Keratinocyte (primary cell): ENCODE measurements at regions not wholly inside any gene's neighbourhood (a gene's known extent, or its start where the extent isn't known, plus 50 kb on each side); places are given as distances from the start of the nearest gene placed in this dataset.

Experiments used
- DNase-seq: peaks from one replicate; pipeline ENCODE4 v3.0.0-alpha.2; 2011; ENCODE audit warnings: low read depth, missing footprints, low spot score
- FAIRE-seq: peaks from 2 replicates; lab custom pipeline; 2011; peaks lifted over from hg19 to GRCh38; lab: Jason Lieb, UNC
- H2AFZ ChIP-seq: 2 replicates; pipeline ENCODE4 v1.6.0; 2012; ENCODE audit warnings: low read length, control low read depth, inconsistent platforms; ENCODE audit not compliant: control insufficient read depth
- H3K27ac ChIP-seq: 2 replicates; pipeline ENCODE4 v1.5.1; 2011; ENCODE audit warnings: low read length; ENCODE audit not compliant: control insufficient read depth, insufficient read depth
- H3K27me3 ChIP-seq: 3 replicates; pipeline ENCODE4 v1.6.0; 2011; ENCODE audit warnings: low read length; ENCODE audit not compliant: control insufficient read depth, insufficient read depth; ENCODE audit errors: extremely low read depth
- H3K36me3 ChIP-seq, 2 experiments: 2 replicates in 1 of 2; 3 replicates in 1 of 2; pipeline ENCODE4 v1.5.1; 2011; ENCODE audit warnings: low read length in 2 of 2, mild to moderate bottlenecking in 1 of 2; ENCODE audit not compliant: control insufficient read depth in 2 of 2, insufficient read depth in 2 of 2; ENCODE audit errors: extremely low read depth in 1 of 2
- H3K4me1 ChIP-seq: 3 replicates; pipeline ENCODE4 v1.5.1; 2011; ENCODE audit warnings: low read length; ENCODE audit not compliant: control insufficient read depth, insufficient read depth; ENCODE audit errors: extremely low read depth
- H3K4me2 ChIP-seq: 3 replicates; pipeline ENCODE4 v1.6.0; 2011; ENCODE audit warnings: low read depth, low read length; ENCODE audit not compliant: control insufficient read depth, insufficient read depth; ENCODE audit errors: extremely low read depth
- H3K4me3 ChIP-seq, 3 experiments: fragments of 200-600 bp in 1 of 3; sonication (generic) in 1 of 3; 2 replicates in 2 of 3; 3 replicates in 1 of 3; pipeline ENCODE4 v1.5.1; 2011 to 2016; ENCODE audit warnings: low read length in 3 of 3, mild to moderate bottlenecking in 3 of 3, control low read depth in 2 of 3, inconsistent platforms in 1 of 3, low read depth in 1 of 3, mixed read lengths in 1 of 3, mixed run types in 1 of 3, moderate library complexity in 1 of 3; ENCODE audit not compliant: control insufficient read depth in 2 of 3, insufficient read depth in 2 of 3; ENCODE audit errors: extremely low read depth in 1 of 3
- H3K79me2 ChIP-seq: 2 replicates; pipeline ENCODE4 v1.6.0; 2012; ENCODE audit warnings: low read length; ENCODE audit not compliant: control insufficient read depth, insufficient read depth
- H3K9ac ChIP-seq: 3 replicates; pipeline ENCODE4 v1.6.0; 2011; ENCODE audit warnings: low read length; ENCODE audit not compliant: control insufficient read depth, insufficient read depth; ENCODE audit errors: extremely low read depth
- H3K9me1 ChIP-seq: 3 replicates; pipeline ENCODE4 v1.6.0; 2011; ENCODE audit warnings: low read length; ENCODE audit not compliant: control insufficient read depth, insufficient read depth; ENCODE audit errors: extremely low read depth
- H3K9me3 ChIP-seq: 2 replicates; pipeline ENCODE4 v1.5.1; 2012; ENCODE audit warnings: low read depth, low read length; ENCODE audit not compliant: control insufficient read depth
- H4K20me1 ChIP-seq: 3 replicates; pipeline ENCODE4 v1.6.0; 2011; ENCODE audit warnings: low read length; ENCODE audit not compliant: control insufficient read depth, insufficient read depth; ENCODE audit errors: extremely low read depth
- CTCF ChIP-seq, 3 experiments: IDR thresholded peaks in 1 of 3; conservative IDR thresholded peaks in 1 of 3; optimal IDR thresholded peaks in 1 of 3; 2 replicates in 2 of 3; 3 replicates in 1 of 3; pipeline versions ENCODE3 to v1.5.1; 2011; ENCODE audit warnings: low read length in 3 of 3, mild to moderate bottlenecking in 3 of 3, moderate library complexity in 2 of 3, control low read depth in 1 of 3, inconsistent platforms in 1 of 3; ENCODE audit not compliant: insufficient read depth in 2 of 3; ENCODE audit errors: extremely low read depth in 1 of 3
- EZH2 ChIP-seq: IDR thresholded peaks from one replicate; pipeline ENCODE4 v1.6.1; 2012; ENCODE audit warnings: inconsistent platforms, mild to moderate bottlenecking, low read length, moderate library complexity
- dilution Hi-C: fragments of 300-500 bp; cut with MboI; formaldehyde crosslinking; loops from one replicate; pipeline ENCODE4 v1.7.0; 2020; ENCODE audit warnings: low sequenced_read_pairs; ENCODE audit not compliant: extremely low pct_ligation_motif_present

- H3K4me2 ChIP-seq: peak overlapping the region; percentile 79
- no peaks in the 10 kb centered on the region for H3K27me3 ChIP-seq
- peak overlapping the region in 2 of 3 experiments; percentile 2 to 35 for H3K4me3 ChIP-seq
- H3K79me2 ChIP-seq: no peaks in the 10 kb centered on the region
- H2AFZ ChIP-seq: peak overlapping the region; percentile 98
- peaks cover 12% of the 10 kb centered on the region for H3K4me1 ChIP-seq
- no peaks in the 10 kb centered on the region for H4K20me1 ChIP-seq
- TF ChIP-seq EZH2: no peak
- TF ChIP-seq CTCF (optimal IDR thresholded peaks at IDR 0.05 in 1 of 3, IDR thresholded peaks at IDR 0.05 in 1 of 3, conservative IDR thresholded peaks at IDR 0.05 in 1 of 3; ENCODE audit: extremely low read depth in 1 of 3, insufficient read depth in 2 of 3, low read length in 3 of 3): no peak
- H3K9ac ChIP-seq: no peak overlapping the region
- FAIRE-seq (peak; percentile 62), DNase-seq (no peak)
- H3K36me3 ChIP-seq: no peaks in the 10 kb centered on the region
- dilution Hi-C loops: no loop called here
- H3K27ac ChIP-seq: peak overlapping the region; percentile 13
- no peaks in the 10 kb centered on the region for H3K9me1 ChIP-seq
- no peaks in the 10 kb centered on the region for H3K9me3 ChIP-seq
Measured at GRCh38 chr2:104703669-104704068, 150.2 kb upstream of the POU3F3 start.

- no peaks in the 10 kb centered on the region for H3K9me3 ChIP-seq
- H3K9me1 ChIP-seq: no peaks in the 10 kb centered on the region
- peak overlapping the region; percentile 98 for H2AFZ ChIP-seq
- no peaks in the 10 kb centered on the region for H4K20me1 ChIP-seq
- no peak for FAIRE-seq
- H3K36me3 ChIP-seq: no peaks in the 10 kb centered on the region
- no peak overlapping the region for H3K4me2 ChIP-seq
- H3K79me2 ChIP-seq: no peaks in the 10 kb centered on the region
- TF ChIP-seq CTCF (optimal IDR thresholded peaks at IDR 0.05 in 1 of 3, IDR thresholded peaks at IDR 0.05 in 1 of 3, conservative IDR thresholded peaks at IDR 0.05 in 1 of 3; ENCODE audit: extremely low read depth in 1 of 3, insufficient read depth in 2 of 3, low read length in 3 of 3) (no peak), EZH2 (no peak)
- dilution Hi-C loops: no loop called here
- no peaks in the 10 kb centered on the region for H3K27me3 ChIP-seq
- H3K9ac ChIP-seq: no peak overlapping the region
- H3K27ac ChIP-seq: no peak overlapping the region
- peaks cover 12% of the 10 kb centered on the region for H3K4me1 ChIP-seq
- no peak overlapping the region for H3K4me3 ChIP-seq
- DNase-seq: no peak
Measured at GRCh38 chr2:104704496-104705245, 149.2 kb upstream of the POU3F3 start.
